HG02970 (cell line): ENCODE measurements at regions not wholly inside any gene's neighbourhood (a gene's known extent, or its start where the extent isn't known, plus 50 kb on each side); places are given as distances from the start of the nearest gene placed in this dataset.

Source experiments
- ATAC-seq: cut with Tn5 transposase; IDR thresholded peaks from one replicate; pipeline ENCODE4 v1.9.1; 2021; ENCODE audit warnings: mild to moderate bottlenecking, moderate library complexity, moderate number of reproducible peaks; ENCODE audit not compliant: unreplicated experiment, low FRiP score

GRCh38 chr17:72511874-72512273, 391.1 kb downstream of the SOX9 start:
- ATAC-seq: no peak

- no peak for ATAC-seq
Measured at GRCh38 chr17:72512649-72513556, 392.1 kb downstream of the SOX9 start.

- ATAC-seq: no peak
Measured at GRCh38 chr17:72514321-72514861, 393.6 kb downstream of the SOX9 start.

- no peak for ATAC-seq
Measured at GRCh38 chr17:72514891-72515290, 394.1 kb downstream of the SOX9 start.

GRCh38 chr17:72515291-72516065, 394.7 kb downstream of the SOX9 start:
- no peak for ATAC-seq

GRCh38 chr17:72516772-72517399, 396.1 kb downstream of the SOX9 start:
- ATAC-seq: no peak

GRCh38 chr17:72517413-72518158, 396.8 kb downstream of the SOX9 start:
- ATAC-seq: no peak

GRCh38 chr17:72518159-72518732, 397.4 kb downstream of the SOX9 start:
- no peak for ATAC-seq

- ATAC-seq: no peak
Measured at GRCh38 chr17:72518753-72519597, 398.2 kb downstream of the SOX9 start.

GRCh38 chr17:72519598-72519936, 398.7 kb downstream of the SOX9 start:
- no peak for ATAC-seq

GRCh38 chr17:72520665-72521303, 400.0 kb downstream of the SOX9 start:
- ATAC-seq: no peak

GRCh38 chr17:72523491-72523890, 402.7 kb downstream of the SOX9 start:
- no peak for ATAC-seq

- ATAC-seq: no peak
Measured at GRCh38 chr17:72525225-72526015, 404.6 kb downstream of the SOX9 start.

- no peak for ATAC-seq
Measured at GRCh38 chr17:72526769-72527168, 405.9 kb downstream of the SOX9 start.

- no peak for ATAC-seq
Measured at GRCh38 chr17:72527789-72528188, 407.0 kb downstream of the SOX9 start.

- ATAC-seq: no peak
Measured at GRCh38 chr17:72528683-72529082, 407.9 kb downstream of the SOX9 start.

- ATAC-seq: no peak
Measured at GRCh38 chr17:72529386-72529785, 408.6 kb downstream of the SOX9 start.

- no peak for ATAC-seq
Measured at GRCh38 chr17:72530454-72530853, 409.6 kb downstream of the SOX9 start.
